ENCODE measurements at regions not wholly inside any gene's neighbourhood (a gene's known extent, or its start where the extent isn't known, plus 50 kb on each side); places are given as distances from the start of the nearest gene placed in this dataset.

DNA sequence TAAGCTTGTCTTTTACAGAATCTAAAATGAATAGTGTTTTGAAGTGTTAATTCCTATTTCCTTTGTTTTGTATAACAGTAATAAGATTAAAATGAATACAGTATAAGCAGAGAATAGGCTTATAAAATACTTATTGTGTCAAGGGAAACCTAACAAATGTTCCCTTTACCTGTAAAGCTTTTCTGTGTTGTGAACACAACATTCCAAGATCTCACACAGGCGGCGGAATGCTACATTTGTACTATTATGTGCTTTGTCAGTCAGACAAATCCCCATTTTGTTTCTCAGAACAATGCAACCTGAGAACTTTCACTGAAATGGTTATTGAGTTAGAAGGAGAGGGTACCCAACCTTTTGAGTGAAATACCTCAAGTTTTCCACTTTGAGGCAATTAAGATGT lies 1170.3 kb downstream of the OLFM4 start:
- BruUV-seq (replicated peaks) = no TSS peak
- CTCF ChIA-PET = interaction anchor here (1.4 kb wide), 1 partner anchor 14 kb away, joined by 4 read pairs; no protein-coding TSS in a partner anchor
- DNase-seq (ENCODE audit: unreplicated experiment) = no peak
- Mint-ChIP-seq H3K4me1 (ENCODE audit: insufficient read depth, unreplicated experiment) (peaks cover 6% of the 10 kb centered on the region), H3K9me3 (ENCODE audit: unreplicated experiment) (no peaks in the 10 kb centered on the region), H3K27ac (ENCODE audit: low read depth, unreplicated experiment) (no peak overlapping the region), H3K27me3 (ENCODE audit: insufficient read depth, unreplicated experiment) (no peaks in the 10 kb centered on the region), H3K4me3 (ENCODE audit: unreplicated experiment) (no peak overlapping the region), H3K36me3 (ENCODE audit: insufficient read depth, unreplicated experiment) (peaks cover 6% of the 10 kb centered on the region)
- intact Hi-C loops (cut with micrococcal nuclease) = no loop called here
- TF ChIP-seq, protein P1, sequence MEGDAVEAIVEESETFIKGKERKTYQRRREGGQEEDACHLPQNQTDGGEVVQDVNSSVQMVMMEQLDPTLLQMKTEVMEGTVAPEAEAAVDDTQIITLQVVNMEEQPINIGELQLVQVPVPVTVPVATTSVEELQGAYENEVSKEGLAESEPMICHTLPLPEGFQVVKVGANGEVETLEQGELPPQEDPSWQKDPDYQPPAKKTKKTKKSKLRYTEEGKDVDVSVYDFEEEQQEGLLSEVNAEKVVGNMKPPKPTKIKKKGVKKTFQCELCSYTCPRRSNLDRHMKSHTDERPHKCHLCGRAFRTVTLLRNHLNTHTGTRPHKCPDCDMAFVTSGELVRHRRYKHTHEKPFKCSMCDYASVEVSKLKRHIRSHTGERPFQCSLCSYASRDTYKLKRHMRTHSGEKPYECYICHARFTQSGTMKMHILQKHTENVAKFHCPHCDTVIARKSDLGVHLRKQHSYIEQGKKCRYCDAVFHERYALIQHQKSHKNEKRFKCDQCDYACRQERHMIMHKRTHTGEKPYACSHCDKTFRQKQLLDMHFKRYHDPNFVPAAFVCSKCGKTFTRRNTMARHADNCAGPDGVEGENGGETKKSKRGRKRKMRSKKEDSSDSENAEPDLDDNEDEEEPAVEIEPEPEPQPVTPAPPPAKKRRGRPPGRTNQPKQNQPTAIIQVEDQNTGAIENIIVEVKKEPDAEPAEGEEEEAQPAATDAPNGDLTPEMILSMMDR (IDR thresholded peaks at IDR 0.05; ENCODE audit: unreplicated experiment) = no peak
- POLR2A ChIA-PET = no interaction called here

DNA sequence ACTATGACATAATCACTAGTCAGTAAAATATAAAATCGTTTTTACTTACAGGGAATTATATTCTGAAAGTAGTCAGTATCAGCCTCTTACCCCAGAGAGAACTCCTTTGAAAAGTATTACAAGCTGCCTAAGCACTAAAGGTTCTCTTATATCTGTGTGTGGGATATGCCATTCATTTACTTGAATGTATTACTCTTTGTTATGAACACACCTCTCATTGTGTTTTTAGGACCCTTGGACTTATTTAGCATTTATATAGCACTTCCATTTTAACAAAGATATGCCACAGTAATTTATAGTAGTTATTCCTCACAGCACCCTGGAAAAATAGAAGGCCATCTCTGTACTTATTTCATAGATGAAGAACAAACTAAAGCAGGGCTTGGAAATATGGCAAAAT lies 1178.0 kb downstream of the OLFM4 start:
- H3K27ac Mint-ChIP-seq (ENCODE audit: low read depth, unreplicated experiment) = no peak overlapping the region
- TF ChIP-seq, protein P1 (IDR thresholded peaks at IDR 0.05; ENCODE audit: unreplicated experiment) = no peak
- BruUV-seq (replicated peaks) = no TSS peak
- no peaks in the 10 kb centered on the region for H3K27me3 Mint-ChIP-seq (ENCODE audit: insufficient read depth, unreplicated experiment)
- intact Hi-C loops (cut with micrococcal nuclease) = no loop called here
- POLR2A ChIA-PET = no interaction called here
- no peaks in the 10 kb centered on the region for H3K9me3 Mint-ChIP-seq (ENCODE audit: unreplicated experiment)
- peaks cover 2% of the 10 kb centered on the region for H3K36me3 Mint-ChIP-seq (ENCODE audit: insufficient read depth, unreplicated experiment)
- DNase-seq (ENCODE audit: unreplicated experiment) = no peak
- peaks cover 9% of the 10 kb centered on the region for H3K4me1 Mint-ChIP-seq (ENCODE audit: insufficient read depth, unreplicated experiment)
- CTCF ChIA-PET = interaction anchor here (0.7 kb wide), 1 partner anchor 14 kb away, joined by 3 read pairs; no protein-coding TSS in a partner anchor
- H3K4me3 Mint-ChIP-seq (ENCODE audit: unreplicated experiment) = no peak overlapping the region

DNA sequence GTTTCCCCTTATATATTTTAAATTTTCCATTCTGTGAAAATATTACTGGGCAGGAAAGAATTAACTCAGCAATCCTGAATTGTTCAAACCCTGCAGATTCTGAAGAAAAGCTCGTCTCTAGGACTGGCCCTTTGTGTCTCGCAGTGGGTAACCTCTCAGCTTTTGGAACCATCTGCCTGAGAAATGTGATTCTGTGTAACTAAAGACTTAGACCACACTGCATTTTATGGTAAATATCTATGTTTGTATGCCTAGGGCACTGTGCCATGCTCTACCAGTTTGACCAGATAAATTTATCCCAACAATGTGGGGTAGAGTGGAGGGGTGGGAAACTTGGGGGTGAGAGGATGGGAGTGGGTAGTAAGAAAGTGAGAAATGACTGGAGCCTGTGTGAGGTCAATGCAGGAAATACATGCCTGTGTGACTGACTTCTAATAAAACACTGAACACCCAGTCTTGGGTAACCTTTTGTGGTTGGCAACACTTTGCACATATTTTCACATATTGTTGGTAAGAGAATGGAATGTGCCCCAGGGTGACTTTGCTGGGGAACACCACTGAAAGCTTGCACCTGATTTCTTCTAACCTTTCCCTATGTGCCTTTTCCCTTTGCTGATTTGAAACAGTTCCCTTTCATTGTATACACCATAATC lies 1181.9 kb downstream of the OLFM4 start:
- intact Hi-C loops (cut with micrococcal nuclease) = no loop called here
- peaks cover 9% of the 10 kb centered on the region for H3K4me1 Mint-ChIP-seq (ENCODE audit: insufficient read depth, unreplicated experiment)
- TF ChIP-seq, protein P1 (IDR thresholded peaks at IDR 0.05; ENCODE audit: unreplicated experiment) = no peak
- no peaks in the 10 kb centered on the region for H3K27me3 Mint-ChIP-seq (ENCODE audit: insufficient read depth, unreplicated experiment)
- no TSS peak for BruUV-seq (replicated peaks)
- no peaks in the 10 kb centered on the region for H3K36me3 Mint-ChIP-seq (ENCODE audit: insufficient read depth, unreplicated experiment)
- H3K9me3 Mint-ChIP-seq (ENCODE audit: unreplicated experiment) = no peaks in the 10 kb centered on the region
- CTCF ChIA-PET = interaction anchor here (0.6 to 0.7 kb wide), 2 partner anchors 139 to 966 kb away, joined by 3 read pairs; no protein-coding TSS in a partner anchor
- POLR2A ChIA-PET = interaction anchor here (0.6 kb wide), 2 partner anchors 48 to 98 kb away, joined by 3 read pairs; no protein-coding TSS in a partner anchor
- no peak overlapping the region for H3K4me3 Mint-ChIP-seq (ENCODE audit: unreplicated experiment)
- peak overlapping the region; percentile 70 for H3K27ac Mint-ChIP-seq (ENCODE audit: low read depth, unreplicated experiment)
- peak; percentile 79 for DNase-seq (ENCODE audit: unreplicated experiment)

DNA sequence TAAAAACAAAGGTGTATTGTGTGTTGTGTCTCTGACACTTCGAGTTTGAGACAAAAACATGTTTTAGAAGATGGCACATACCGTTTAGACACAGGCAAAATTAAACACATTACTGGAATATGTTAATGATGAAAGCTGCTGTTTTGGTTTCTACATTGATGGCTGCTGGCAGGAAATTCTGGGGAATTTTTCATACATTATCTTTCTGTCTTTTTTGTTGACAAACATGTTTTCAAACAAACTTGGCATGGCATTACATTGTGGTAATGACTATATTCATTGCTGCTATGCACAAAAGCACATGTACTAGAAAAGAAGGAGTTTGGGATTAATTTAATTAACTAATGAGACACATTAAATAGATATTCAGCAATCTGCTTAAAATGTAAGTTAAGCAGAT lies 1187.6 kb downstream of the OLFM4 start:
- Mint-ChIP-seq H3K9me3 (ENCODE audit: unreplicated experiment) (peaks cover 12% of the 10 kb centered on the region), H3K27me3 (ENCODE audit: insufficient read depth, unreplicated experiment) (no peaks in the 10 kb centered on the region), H3K4me1 (ENCODE audit: insufficient read depth, unreplicated experiment) (no peaks in the 10 kb centered on the region), H3K36me3 (ENCODE audit: insufficient read depth, unreplicated experiment) (no peaks in the 10 kb centered on the region), H3K4me3 (ENCODE audit: unreplicated experiment) (no peak overlapping the region), H3K27ac (ENCODE audit: low read depth, unreplicated experiment) (no peak overlapping the region)
- ChIA-PET POLR2A (no interaction called here), CTCF (no interaction called here)
- TF ChIP-seq, protein P1 (IDR thresholded peaks at IDR 0.05; ENCODE audit: unreplicated experiment) = no peak
- intact Hi-C loops (cut with micrococcal nuclease) = no loop called here
- no TSS peak for BruUV-seq (replicated peaks)
- no peak for DNase-seq (ENCODE audit: unreplicated experiment)

Data from MCF 10A (cell line).